Colonic mucosa (tissue), 4 donors: ENCODE measurements at regions not wholly inside any gene's neighbourhood (a gene's known extent, or its start where the extent isn't known, plus 50 kb on each side); places are given as distances from the start of the nearest gene placed in this dataset.

Experiments
- DNase-seq: peaks from one replicate; pipeline ENCODE4 v3.0.0-alpha.2; 2020
- H3K27ac ChIP-seq: fragments of 200-600 bp; one replicate; pipeline ENCODE4 v1.8.0; 2021
- H3K27me3 ChIP-seq: fragments of 200-600 bp; one replicate; pipeline ENCODE4 v1.8.0; 2021
- H3K36me3 ChIP-seq: fragments of 200-600 bp; one replicate; pipeline ENCODE4 v1.8.0; 2021
- H3K4me1 ChIP-seq: fragments of 200-600 bp; one replicate; pipeline ENCODE4 v1.8.0; 2021; ENCODE audit warnings: mild to moderate bottlenecking
- H3K4me3 ChIP-seq: fragments of 200-600 bp; one replicate; pipeline ENCODE4 v1.8.0; 2021
- H3K9ac ChIP-seq, 2 donors: one replicate each; pipeline ENCODE4 v1.7.0; 2013; ENCODE audit warnings: control low read depth in 2 of 2, low read depth in 2 of 2, low read length in 2 of 2
- H3K9me3 ChIP-seq: fragments of 200-600 bp; one replicate; pipeline ENCODE4 v1.8.0; 2021
- intact Hi-C: fragments of 100-400 bp; cut with DNase I; formaldehyde crosslinking; loops from one replicate; pipeline ENCODE4 v1.14.1; 2022
- TF ChIP-seq, protein P1 (sequence below): fragments of 200-600 bp; IDR thresholded peaks from one replicate; pipeline ENCODE4 v1.8.0; 2022; ENCODE audit warnings: antibody characterized with exemption, mild to moderate bottlenecking
- donor health status: healthy.
- donor health status: DM: no; HTN: no; CAD: no.
- donor health status: DM: no; HTN: no; CAD: no.

DNA sequence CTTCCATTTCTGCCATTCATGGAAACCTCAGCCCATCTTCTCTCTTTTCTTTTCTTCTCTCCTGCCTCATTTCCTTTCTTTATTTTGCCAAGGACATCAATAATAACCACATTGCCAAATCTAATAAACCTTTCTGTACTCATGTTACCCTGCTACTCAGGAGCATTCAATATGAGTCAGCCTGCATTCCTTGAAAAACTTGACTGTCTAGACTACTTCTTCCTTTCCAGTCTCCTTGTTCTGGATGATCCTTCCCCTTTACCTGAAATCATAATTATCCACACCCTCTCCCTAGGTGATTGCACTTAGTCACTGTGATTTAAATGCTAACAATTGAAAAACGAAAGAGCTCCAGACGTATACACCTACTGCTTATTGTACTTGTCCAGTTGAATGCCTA lies 253.2 kb upstream of the CENPE start:
- H3K4me1 ChIP-seq, result no peaks in the 10 kb centered on the region
- H3K27ac ChIP-seq, result no peak overlapping the region
- TF ChIP-seq, protein P1, sequence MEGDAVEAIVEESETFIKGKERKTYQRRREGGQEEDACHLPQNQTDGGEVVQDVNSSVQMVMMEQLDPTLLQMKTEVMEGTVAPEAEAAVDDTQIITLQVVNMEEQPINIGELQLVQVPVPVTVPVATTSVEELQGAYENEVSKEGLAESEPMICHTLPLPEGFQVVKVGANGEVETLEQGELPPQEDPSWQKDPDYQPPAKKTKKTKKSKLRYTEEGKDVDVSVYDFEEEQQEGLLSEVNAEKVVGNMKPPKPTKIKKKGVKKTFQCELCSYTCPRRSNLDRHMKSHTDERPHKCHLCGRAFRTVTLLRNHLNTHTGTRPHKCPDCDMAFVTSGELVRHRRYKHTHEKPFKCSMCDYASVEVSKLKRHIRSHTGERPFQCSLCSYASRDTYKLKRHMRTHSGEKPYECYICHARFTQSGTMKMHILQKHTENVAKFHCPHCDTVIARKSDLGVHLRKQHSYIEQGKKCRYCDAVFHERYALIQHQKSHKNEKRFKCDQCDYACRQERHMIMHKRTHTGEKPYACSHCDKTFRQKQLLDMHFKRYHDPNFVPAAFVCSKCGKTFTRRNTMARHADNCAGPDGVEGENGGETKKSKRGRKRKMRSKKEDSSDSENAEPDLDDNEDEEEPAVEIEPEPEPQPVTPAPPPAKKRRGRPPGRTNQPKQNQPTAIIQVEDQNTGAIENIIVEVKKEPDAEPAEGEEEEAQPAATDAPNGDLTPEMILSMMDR, result no peak
- no peak overlapping the region for H3K4me3 ChIP-seq
- DNase-seq, result no peak
- no peak overlapping the region for H3K9ac ChIP-seq
- H3K27me3 ChIP-seq, result no peaks in the 10 kb centered on the region
- intact Hi-C loops, result no loop called here
- no peaks in the 10 kb centered on the region for H3K36me3 ChIP-seq
- H3K9me3 ChIP-seq, result no peaks in the 10 kb centered on the region

DNA sequence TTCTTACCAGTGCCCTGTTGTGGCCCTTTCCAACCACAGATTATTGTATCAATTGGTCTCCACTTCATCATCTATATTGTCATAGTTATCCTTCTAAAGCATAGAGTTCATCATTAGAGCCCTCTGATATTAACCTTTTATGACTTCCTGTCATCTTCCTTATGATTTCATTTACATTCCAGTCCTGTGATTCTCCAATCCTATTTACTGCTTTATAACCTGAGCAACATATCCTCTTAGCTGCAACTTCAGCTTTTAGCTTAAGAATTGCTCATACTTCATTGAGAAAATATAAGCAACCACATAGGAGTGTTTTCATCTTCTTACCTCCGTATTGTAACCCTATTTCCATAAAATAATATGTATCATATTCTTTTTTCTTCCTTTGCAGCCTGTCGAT lies 252.6 kb upstream of the CENPE start:
- Histone ChIP-seq H3K4me3 (no peak overlapping the region), H3K4me1 (no peaks in the 10 kb centered on the region), H3K9ac (no peak overlapping the region), H3K27ac (no peak overlapping the region), H3K36me3 (no peaks in the 10 kb centered on the region), H3K9me3 (no peaks in the 10 kb centered on the region), H3K27me3 (no peaks in the 10 kb centered on the region)
- intact Hi-C loops, result no loop called here
- no peak for DNase-seq
- TF ChIP-seq, protein P1, result no peak

DNA sequence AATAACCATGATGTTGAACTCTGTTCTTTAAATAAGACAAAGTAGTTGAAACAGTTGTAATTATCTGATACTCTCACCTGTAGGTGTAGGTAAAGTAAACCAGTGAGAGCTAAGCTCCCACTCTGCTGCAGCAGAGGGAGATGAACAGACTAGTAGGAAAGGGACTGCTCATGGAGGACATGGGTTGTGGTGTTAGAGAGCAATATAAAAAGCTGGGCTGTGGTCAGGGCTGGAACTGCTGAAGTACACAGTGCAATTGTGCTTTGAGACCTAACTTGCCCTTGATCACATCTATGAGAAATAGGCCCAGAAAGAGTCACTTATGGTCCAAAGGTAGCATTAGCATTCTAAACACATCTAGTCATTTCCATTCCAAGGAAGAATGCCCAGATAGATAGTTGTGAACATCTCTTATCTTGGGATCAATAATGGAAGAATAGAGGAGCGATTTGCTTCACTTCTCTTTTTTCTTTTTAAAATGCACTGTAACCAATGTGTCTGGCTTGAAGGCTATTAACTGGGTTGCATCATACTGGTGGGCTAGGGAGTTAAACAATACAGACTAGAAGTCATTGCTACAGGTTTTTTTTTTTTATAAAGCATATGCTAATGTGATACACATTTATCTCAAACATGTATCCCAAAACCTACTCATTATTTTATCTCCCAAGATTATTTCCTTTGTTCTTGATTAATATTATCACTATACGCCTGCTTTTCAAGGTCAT lies 251.3 kb upstream of the CENPE start:
- no peak for DNase-seq
- Histone ChIP-seq H3K36me3 (no peaks in the 10 kb centered on the region), H3K27me3 (no peaks in the 10 kb centered on the region), H3K9me3 (no peaks in the 10 kb centered on the region), H3K9ac (no peak overlapping the region), H3K27ac (no peak overlapping the region), H3K4me3 (no peak overlapping the region), H3K4me1 (no peaks in the 10 kb centered on the region)
- TF ChIP-seq, protein P1, result no peak
- intact Hi-C loops, result no loop called here

DNA sequence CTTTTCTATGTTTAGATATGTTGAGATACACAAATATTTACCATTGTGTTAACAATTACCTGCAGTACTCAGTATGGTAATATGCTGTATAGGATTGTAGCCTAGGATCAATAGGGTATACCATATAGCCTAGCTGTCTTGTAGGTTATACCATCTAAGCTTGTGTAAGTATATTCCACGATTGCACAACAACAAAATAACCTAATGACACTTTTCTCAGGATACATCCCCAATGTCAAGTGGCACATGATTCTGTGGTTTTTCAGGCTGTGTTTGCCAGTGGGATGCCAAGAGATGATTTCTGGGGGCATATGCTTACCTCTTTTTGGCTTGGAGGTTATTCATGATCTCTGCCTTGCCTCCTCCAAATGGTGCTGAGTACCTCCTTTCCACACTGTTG lies 247.2 kb upstream of the CENPE start:
- DNase-seq, result no peak
- intact Hi-C loops, result no loop called here

DNA sequence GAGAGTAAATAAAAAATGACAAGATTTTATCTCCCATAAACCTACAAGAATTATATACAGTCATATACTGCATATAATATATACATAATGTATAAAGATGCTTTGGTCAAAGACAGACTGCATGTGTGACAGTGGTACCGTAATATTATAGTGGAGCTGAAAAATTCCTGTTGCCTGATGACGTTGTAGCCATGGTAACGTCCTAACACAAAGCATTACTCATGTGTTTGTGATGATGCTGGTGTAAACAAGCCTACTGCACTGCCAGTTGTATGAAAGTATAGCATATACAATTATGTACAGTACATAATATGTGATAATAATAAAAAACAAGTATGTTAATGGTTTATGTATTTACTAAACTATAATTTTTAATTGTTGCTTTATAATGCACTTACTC lies 245.2 kb upstream of the CENPE start:
- H3K27ac ChIP-seq, result no peak overlapping the region
- no peak overlapping the region for H3K4me3 ChIP-seq
- intact Hi-C loops, result no loop called here
- no peak overlapping the region for H3K9ac ChIP-seq
- TF ChIP-seq, protein P1, result no peak
- no peaks in the 10 kb centered on the region for H3K36me3 ChIP-seq
- no peaks in the 10 kb centered on the region for H3K4me1 ChIP-seq
- H3K9me3 ChIP-seq, result no peaks in the 10 kb centered on the region
- no peaks in the 10 kb centered on the region for H3K27me3 ChIP-seq
- no peak for DNase-seq

More for the DNA sequence above, 247.2 kb upstream of the CENPE start:
- no peaks in the 10 kb centered on the region for H3K9me3 ChIP-seq
- H3K27me3 ChIP-seq, result no peaks in the 10 kb centered on the region
- no peak overlapping the region for H3K4me3 ChIP-seq
- no peak overlapping the region for H3K27ac ChIP-seq
- H3K9ac ChIP-seq, result no peak overlapping the region
- no peaks in the 10 kb centered on the region for H3K36me3 ChIP-seq
- TF ChIP-seq, protein P1, result no peak
- no peaks in the 10 kb centered on the region for H3K4me1 ChIP-seq
